ENCODE measurements at regions not wholly inside any gene's neighbourhood (a gene's known extent, or its start where the extent isn't known, plus 50 kb on each side); places are given as distances from the start of the nearest gene placed in this dataset.

DNA sequence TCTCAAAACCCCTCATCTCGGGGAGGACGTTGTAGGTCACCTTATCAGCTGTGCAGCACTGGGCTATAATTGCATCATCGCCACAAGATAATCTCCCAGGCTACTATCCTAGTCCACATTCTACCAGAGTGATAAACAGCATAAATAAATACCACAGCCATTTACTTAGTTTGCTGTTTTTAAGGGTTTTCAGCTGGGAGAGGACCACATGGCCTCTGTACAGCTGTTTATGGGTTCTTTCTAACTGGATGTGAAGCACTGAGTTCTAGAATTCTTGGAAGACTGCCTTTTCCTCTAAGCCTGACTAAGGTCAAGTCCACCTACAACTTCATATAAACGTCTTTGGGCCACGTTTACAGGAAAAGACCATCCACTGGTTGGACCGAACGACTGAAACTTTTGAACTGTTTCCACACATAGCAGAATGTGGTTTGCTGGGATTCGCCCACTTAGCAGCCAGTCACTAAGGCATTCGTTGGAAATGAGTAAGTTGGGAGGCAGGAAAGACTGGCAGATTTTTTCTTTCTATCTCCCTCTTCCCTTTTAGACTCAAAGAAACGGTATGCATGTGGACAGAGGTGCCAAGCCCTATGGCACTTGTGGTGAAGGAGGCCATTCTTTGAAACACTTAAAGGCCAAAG, 752.5 kb upstream of the SGCG start (continued):
- TF ChIP-seq ZMIZ1 (IDR thresholded peaks at IDR 0.05; ENCODE audit: low read depth in 2 of 2, low read length in 2 of 2) (no peak), HNRNPH1 (optimal IDR thresholded peaks at IDR 0.05; ENCODE audit: low read depth, low read length) (no peak), STAT5A (IDR thresholded peaks at IDR 0.05; ENCODE audit: borderline replicate concordance, low read length) (no peak), JUND (IDR thresholded peaks at IDR 0.05; ENCODE audit: borderline replicate concordance, low read depth, low read length) (peak; percentile 67), JUND (tag; IDR thresholded peaks at IDR 0.05; ENCODE audit: borderline replicate concordance, low read depth, low read length) (peak; percentile 68; the same call in 1 of the 3 replicates), MBD2 (IDR thresholded peaks at IDR 0.05; ENCODE audit: borderline replicate concordance, low read depth) (no peak), PPARD (CRISPR knock-in tag; IDR thresholded peaks at IDR 0.05) (no peak), ID3 (CRISPR knock-in tag; IDR thresholded peaks at IDR 0.05) (no peak), ID3 (tag; IDR thresholded peaks at IDR 0.05) (no peak), RBM22 (IDR thresholded peaks at IDR 0.05; ENCODE audit: low read depth, low read length, poor library complexity, severe bottlenecking) (no peak), MEIS2 (IDR thresholded peaks at IDR 0.05; ENCODE audit: partially characterized antibody) (peak; percentile 58), ZNF76 (CRISPR knock-in tag; IDR thresholded peaks at IDR 0.05; ENCODE audit: borderline replicate concordance) (no peak), MAZ (CRISPR knock-in tag; conservative IDR thresholded peaks at IDR 0.05 in 1 of 2, IDR thresholded peaks at IDR 0.05 in 1 of 2) (peak in 1 of 2 experiments; percentile 47; a peak in 1 of 4 replicates), DDX20 (tag; IDR thresholded peaks at IDR 0.05; ENCODE audit: low read depth) (no peak), HCFC1 (IDR thresholded peaks at IDR 0.05; ENCODE audit: low read depth, low read length) (no peak), FOXA3 (CRISPR knock-in tag; conservative IDR thresholded peaks at IDR 0.05 in 1 of 2, IDR thresholded peaks at IDR 0.05 in 1 of 2) (peak in 1 of 2 experiments; percentile 79; a peak in 2 of 4 replicates), LARP7 (IDR thresholded peaks at IDR 0.05) (no peak), ZNF347 (CRISPR knock-in tag; IDR thresholded peaks at IDR 0.05; ENCODE audit: low read depth) (no peak), POLR3A (IDR thresholded peaks at IDR 0.05; ENCODE audit: borderline replicate concordance, extremely low read depth, insufficient read depth, insufficient read length) (no peak), ZNF75A (CRISPR knock-in tag; IDR thresholded peaks at IDR 0.05) (no peak), MCM2 (IDR thresholded peaks at IDR 0.05; ENCODE audit: low read depth) (no peak), BRCA1 (IDR thresholded peaks at IDR 0.05) (no peak), BRCA1 (CRISPR knock-in tag; IDR thresholded peaks at IDR 0.05) (no peak), FOXJ2 (tag; IDR thresholded peaks at IDR 0.05) (peak; percentile 98)
- TF ChIP-seq, protein P1, sequence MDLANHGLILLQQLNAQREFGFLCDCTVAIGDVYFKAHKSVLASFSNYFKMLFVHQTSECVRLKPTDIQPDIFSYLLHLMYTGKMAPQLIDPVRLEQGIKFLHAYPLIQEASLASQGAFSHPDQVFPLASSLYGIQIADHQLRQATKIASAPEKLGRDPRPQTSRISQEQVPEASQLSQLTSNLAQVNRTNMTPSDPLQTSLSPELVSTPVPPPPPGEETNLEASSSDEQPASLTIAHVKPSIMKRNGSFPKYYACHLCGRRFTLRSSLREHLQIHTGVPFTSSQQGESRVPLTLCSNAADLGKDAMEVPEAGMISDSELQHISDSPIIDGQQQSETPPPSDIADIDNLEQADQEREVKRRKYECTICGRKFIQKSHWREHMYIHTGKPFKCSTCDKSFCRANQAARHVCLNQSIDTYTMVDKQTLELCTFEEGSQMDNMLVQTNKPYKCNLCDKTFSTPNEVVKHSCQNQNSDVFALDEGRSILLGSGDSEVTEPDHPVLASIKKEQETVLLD (IDR thresholded peaks at IDR 0.05): no peak
